WTC11 (cell line): ENCODE measurements at regions not wholly inside any gene's neighbourhood (a gene's known extent, or its start where the extent isn't known, plus 50 kb on each side); places are given as distances from the start of the nearest gene placed in this dataset.

Source experiments
- CREB1 ChIP-seq: sonication (generic); formaldehyde crosslinking; IDR thresholded peaks from 2 replicates; pipeline ENCODE4 v1.8.0; 2023; ENCODE audit warnings: mild to moderate bottlenecking, missing genetic modification reagents
- CTCF ChIP-seq: fragments of 200-600 bp; IDR thresholded peaks from 2 replicates; pipeline ENCODE4 v1.8.0; 2022; ENCODE audit warnings: antibody characterized with exemption
- ETV6 ChIP-seq: sonication (generic); formaldehyde crosslinking; IDR thresholded peaks from 2 replicates; pipeline ENCODE4 v1.8.1; 2022; ENCODE audit warnings: mild to moderate bottlenecking, missing genetic modification reagents
- FOXJ3 ChIP-seq: sonication (generic); formaldehyde crosslinking; IDR thresholded peaks from 2 replicates; pipeline ENCODE4 v1.9.0; 2021; ENCODE audit warnings: missing genetic modification reagents, mild to moderate bottlenecking, borderline replicate concordance
- FOXP1 ChIP-seq: sonication (generic); formaldehyde crosslinking; IDR thresholded peaks from 2 replicates; pipeline ENCODE4 v1.8.0; 2022; ENCODE audit warnings: missing genetic modification reagents, mild to moderate bottlenecking, moderate library complexity, borderline replicate concordance
- JUN ChIP-seq: sonication (generic); formaldehyde crosslinking; IDR thresholded peaks from 2 replicates; pipeline ENCODE4 v1.8.0; 2023; ENCODE audit warnings: mild to moderate bottlenecking, missing genetic modification reagents
- MLX ChIP-seq: sonication (generic); formaldehyde crosslinking; IDR thresholded peaks from 2 replicates; pipeline ENCODE4 v1.8.1; 2023; ENCODE audit warnings: mild to moderate bottlenecking, missing genetic modification reagents, moderate library complexity
- MXD4 ChIP-seq: fragments of 250-450 bp; sonication (Bioruptor Pico); IDR thresholded peaks from 2 replicates; pipeline ENCODE4 v1.8.0; 2021; ENCODE audit warnings: mild to moderate bottlenecking, moderate library complexity, borderline replicate concordance
- ZNF263 ChIP-seq: sonication (generic); formaldehyde crosslinking; IDR thresholded peaks from 2 replicates; pipeline ENCODE4 v1.8.1; 2022; ENCODE audit warnings: low read depth, mild to moderate bottlenecking, moderate library complexity, missing genetic modification reagents
- ZNF512 ChIP-seq: sonication (generic); formaldehyde crosslinking; IDR thresholded peaks from 2 replicates; pipeline ENCODE4 v1.8.1; 2022; ENCODE audit warnings: missing genetic modification reagents, borderline replicate concordance

- TF ChIP-seq CREB1, result no peak
- no peak for TF ChIP-seq MLX
- no peak for TF ChIP-seq JUN (CRISPR knock-in tag)
- TF ChIP-seq CTCF, result no peak
- TF ChIP-seq MXD4 (CRISPR knock-in tag), result no peak
- TF ChIP-seq FOXP1 (CRISPR knock-in tag), result no peak
- no peak for TF ChIP-seq FOXJ3 (CRISPR knock-in tag)
- no peak for TF ChIP-seq ZNF512
- TF ChIP-seq ETV6, result no peak
- TF ChIP-seq ZNF263 (CRISPR knock-in tag), result no peak
Measured at GRCh38 chr1:219045246-219045645, 128.4 kb upstream of the LYPLAL1 start.
